ENCODE measurements at regions not wholly inside any gene's neighbourhood (a gene's known extent, or its start where the extent isn't known, plus 50 kb on each side); places are given as distances from the start of the nearest gene placed in this dataset.
"Not testable (repeated sequence)": the region's sequence is repeated elsewhere in the genome, so short reads cannot be mapped to it uniquely, and the experiment has no call there.

DNA sequence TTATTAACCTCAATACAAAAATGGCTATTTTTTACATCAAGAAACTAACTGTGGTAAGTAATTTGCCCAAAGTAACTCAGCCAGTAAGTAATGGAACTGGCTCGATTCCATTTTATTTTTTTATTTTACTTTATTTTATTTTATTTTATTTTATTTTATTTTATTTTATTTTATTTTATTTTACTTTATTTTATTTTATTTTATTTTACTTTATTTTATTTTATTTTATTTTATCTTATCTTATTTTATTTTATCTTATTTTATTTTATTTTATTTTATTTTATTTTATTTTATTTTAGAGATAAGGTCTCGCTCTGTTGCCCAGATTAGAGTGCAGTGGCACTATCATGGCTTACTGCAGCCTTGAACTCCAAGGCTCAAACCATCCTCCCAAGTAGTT, 516.3 kb upstream of the API5 start:
- POLR2A ChIA-PET, CTCF ChIA-PET: not testable (repeated sequence)

DNA sequence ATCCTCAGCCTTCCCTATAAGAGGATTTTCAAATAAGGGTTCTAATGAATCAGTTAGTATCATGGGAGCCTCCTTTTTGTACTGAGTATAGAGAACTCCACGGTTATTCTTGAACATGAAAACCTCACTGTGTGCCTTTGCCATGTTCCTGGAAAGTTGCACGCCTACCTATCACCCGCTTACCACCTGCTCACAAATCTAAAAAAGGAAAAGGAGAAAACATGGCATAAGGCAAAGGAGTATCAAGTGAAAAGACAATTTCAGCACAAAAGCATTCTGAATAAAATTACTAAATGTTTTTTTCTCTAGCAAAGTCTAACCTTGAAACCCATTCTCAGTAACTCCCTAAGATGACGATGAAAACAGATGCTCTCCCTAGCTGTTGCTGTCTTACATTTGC, 511.8 kb upstream of the API5 start:
- POLR2A ChIA-PET = no interaction called here
- CTCF ChIA-PET = no interaction called here

DNA sequence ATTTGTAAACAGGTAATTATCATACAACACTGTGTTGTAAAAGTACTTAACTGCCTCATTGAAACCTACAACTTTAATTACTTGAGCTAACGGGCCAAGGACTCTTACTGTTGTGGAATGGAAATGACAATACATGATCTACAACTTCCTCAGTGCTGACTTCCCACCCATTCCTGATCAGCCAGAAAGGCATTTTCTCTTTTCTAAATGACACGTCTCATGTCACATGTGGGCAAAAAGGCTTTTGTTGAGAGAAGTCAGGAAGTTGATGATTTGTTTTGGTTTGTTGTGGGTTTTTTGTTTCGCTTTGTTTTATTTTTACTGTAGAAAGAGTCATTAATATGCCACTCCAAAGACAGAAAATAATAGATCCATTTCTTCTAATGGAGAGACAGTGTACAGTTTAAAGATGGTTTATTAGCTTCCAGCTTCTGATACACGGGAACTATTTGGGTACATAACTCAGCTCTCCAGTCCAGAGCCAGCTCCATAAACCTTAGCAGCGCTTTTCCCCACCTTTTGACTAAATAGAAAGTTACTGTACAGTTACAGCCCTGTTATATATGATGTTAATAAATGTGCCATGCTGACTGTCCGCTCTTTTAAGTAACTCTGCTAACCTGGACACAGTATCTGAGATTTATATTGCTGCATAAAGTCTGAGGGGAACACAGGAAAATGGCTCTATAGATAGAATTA, 509.4 kb upstream of the API5 start:
- ChIA-PET CTCF (no interaction called here), POLR2A (no interaction called here)

DNA sequence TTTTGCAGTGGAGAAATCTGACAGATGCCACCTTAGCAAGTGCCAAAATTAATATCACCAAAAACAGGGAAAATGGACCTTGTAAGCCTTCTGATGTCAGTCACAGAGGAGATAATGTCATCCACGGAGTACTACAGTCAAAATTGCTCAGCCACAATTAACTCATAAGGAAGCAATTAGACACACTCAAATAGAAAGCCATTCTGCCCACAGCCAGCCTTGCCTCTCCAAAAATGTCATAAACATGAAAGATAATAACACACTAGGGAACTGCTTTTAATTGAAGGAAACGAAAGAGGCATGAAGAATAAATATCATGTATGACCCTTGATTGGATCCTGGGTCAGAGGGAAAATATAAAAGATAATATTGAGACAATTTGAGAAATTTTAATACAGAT, 505.6 kb upstream of the API5 start:
- ChIA-PET CTCF (no interaction called here), POLR2A (no interaction called here)

DNA sequence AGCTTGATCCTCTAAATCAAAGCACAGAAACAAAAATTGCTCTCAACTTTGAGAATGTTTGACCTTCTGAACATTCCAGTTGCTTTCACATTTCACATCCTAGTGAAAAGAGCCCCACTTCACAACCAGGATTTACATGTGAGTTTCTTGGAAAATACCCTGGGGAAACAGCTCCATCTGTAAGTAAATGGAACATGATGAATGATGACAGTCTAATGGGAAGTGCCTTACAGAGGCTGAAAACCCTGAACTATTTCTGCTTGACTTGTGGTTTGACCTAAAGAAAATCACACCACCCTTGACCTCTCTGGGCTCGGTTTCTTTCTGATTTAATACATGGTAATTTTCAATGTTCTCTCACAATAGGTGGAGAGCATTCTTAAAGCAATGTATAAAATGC, 499.4 kb upstream of the API5 start:
- ChIA-PET POLR2A (no interaction called here), CTCF (no interaction called here)

DNA sequence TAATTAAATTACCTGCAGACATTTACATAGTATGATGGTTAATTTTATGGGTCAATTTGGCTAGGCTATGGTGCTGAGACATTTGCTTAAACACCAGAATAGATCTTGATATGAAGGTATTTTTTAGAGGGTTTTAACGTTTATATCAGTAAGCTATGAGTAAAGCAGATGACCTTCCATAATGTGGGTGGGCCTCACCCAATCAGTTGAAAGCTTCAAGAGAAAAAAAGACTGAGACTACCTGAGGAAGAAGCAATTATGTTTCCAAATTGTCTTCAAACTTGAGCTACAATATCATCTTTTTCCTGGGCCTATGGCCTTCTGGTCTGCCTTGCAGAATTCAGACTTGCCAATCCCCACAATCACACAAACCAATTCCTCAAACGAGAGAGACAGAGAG, 498.8 kb upstream of the API5 start:
- POLR2A ChIA-PET = no interaction called here

DNA sequence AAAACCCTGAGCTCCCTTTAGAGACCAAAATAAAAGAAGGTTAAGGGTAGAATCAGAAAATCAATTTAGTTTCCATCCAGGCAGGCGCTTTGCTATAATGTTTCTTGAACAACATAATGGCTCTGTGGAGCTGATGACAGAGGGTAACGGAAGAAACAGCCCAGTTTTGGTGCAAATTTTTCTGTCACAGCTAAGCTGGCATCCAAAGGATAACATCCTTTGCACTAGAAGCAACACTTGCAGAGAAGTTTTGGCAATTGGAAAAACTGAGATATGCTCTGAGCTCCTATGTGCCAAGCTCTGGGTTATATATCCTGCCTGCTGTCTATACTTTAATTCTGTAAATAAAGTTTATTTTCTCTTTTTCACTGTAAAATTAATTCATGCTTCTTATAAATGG, 495.3 kb upstream of the API5 start:
- ChIA-PET POLR2A (no interaction called here), CTCF (no interaction called here)

More for the DNA sequence above, 498.8 kb upstream of the API5 start:
- CTCF ChIA-PET = no interaction called here

DNA sequence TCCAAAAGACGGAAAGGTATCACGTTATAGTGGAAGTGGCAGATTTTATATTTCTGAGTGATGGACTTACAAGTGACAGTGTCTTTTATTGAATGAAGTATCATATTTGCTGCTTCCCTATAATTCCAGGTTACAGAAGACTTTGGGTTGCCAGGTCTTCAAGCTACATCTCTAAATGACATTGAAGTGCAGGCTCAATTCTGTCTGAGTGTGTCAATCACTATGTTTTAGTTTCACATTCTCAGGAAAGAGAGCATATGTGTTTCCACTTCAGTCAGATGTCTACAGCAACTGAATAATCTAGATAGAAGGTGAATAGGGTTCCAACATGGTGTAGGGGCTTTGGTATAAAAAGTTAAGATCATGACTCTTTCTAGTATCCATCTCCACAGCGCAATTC, 492.7 kb upstream of the API5 start:
- CTCF ChIA-PET = no interaction called here

DNA sequence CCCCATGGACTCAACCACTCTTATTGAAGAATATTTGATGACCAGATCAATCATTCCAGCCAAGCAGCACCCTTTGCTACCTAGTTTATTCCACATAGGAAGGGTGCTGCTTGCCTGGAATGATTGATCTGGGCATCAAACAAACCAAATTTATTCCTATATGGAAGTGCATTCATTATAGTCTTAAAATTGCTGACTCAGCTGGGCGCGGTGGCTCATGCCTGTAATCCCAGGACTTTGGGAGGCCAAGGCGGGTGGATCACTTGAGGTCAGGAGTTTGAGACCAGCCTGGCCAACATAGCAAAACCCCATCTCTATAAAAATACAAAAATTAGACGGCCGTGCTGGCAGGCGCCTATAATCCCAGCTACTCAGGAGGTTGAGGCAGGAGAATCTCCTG, 489.6 kb upstream of the API5 start:
- CTCF ChIA-PET, POLR2A ChIA-PET: not testable (repeated sequence)

More for the DNA sequence above, 492.7 kb upstream of the API5 start:
- POLR2A ChIA-PET = interaction anchor here (1.1 kb wide), 1 partner anchor 929 kb away, joined by 4 read pairs; no protein-coding TSS in a partner anchor

DNA sequence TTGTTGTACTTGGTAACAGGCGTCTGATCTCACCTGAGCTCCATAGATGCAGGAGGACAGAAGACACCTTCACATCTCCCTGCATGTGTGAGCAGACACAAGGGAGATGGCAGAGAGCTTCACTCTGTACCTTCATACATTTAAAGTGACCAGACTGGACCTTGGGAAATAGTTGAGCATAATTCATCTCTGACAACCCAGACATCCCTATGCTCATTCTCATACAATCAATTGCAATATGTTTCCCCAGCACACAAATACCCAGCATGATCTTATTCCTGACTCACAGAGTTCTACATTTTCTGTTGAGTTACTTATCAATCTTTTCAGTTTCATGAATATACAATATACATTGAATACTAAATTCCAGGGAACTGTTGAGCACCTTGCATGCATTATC, 488.2 kb upstream of the API5 start:
- ChIA-PET POLR2A (no interaction called here), CTCF (no interaction called here)

DNA sequence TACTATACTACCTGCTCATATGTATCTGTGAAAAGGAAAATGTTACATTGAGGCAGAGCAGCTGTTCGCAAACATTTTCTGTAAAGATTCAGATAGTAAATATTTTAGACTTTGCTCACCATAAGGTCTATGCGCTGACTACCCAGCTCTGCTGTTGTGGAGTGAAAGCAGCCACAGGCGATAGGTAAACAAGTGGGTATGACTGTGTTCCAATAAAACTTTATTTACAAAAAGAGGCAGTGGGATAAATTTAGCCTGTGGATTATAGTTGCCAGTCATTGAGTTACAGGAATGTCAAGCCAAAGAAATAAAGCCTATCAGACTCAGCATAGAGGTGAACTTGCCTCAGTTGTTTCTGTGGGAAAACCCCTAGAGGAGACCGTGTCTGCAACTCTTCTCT, 487.7 kb upstream of the API5 start:
- ChIA-PET CTCF (no interaction called here), POLR2A (no interaction called here)

DNA sequence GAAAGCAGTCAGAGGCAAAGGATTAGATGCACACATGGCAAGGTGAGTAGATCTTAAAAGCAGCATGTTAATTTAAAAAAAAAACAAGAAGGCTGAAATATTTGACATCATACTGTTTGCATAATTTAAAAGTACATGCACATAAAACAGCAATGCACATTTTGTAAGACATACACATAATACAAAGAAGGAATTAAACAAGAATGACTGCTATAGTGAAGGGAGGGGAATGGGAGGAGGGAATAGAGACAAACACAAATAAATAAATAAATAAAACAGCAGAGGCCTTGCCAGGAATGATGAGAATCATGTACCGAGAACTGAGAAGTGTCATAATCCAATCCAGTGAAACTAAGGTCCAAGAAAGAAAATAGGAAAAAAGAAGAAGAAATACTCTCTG, 486.2 kb upstream of the API5 start:
- ChIA-PET POLR2A (no interaction called here), CTCF (no interaction called here)

DNA sequence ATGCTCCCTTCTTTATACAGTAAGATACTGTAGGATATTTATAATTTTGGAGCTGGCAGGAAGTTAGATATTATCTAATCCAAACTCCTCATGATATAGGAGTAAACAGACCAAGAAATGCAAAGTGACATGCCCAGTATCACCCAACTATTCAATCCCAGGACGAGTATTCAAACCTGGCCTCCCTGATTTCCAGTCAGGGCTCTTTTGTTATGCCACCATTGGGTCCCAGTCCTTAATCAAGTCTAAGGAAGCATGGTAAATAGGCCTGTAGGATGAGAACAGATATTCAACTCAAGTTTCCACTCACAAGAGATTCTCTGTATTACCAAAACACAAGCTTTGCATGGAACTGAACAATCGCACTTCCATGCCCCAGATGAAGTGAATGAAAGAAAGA, 484.0 kb upstream of the API5 start:
- ChIA-PET POLR2A (no interaction called here), CTCF (no interaction called here)

DNA sequence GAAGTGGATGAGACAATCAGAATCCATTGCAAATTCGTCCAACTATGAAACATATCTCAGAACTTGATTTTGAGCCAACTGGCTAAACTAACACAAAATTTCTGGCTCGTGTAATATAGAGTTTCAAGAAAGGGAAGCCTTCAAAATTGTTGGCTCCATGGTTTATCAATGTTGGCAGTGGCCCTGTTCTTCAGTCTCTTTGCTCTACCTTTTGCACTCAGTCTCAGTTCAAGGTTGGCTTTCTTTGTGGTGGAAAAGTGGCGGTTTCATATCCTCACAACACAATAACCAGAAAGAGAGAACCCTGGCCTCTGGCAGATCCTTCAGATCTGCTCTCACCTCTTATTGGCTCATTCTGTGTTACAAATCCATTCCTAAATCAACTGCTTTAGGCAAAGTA, 473.8 kb upstream of the API5 start:
- ChIA-PET CTCF (no interaction called here), POLR2A (no interaction called here)

DNA sequence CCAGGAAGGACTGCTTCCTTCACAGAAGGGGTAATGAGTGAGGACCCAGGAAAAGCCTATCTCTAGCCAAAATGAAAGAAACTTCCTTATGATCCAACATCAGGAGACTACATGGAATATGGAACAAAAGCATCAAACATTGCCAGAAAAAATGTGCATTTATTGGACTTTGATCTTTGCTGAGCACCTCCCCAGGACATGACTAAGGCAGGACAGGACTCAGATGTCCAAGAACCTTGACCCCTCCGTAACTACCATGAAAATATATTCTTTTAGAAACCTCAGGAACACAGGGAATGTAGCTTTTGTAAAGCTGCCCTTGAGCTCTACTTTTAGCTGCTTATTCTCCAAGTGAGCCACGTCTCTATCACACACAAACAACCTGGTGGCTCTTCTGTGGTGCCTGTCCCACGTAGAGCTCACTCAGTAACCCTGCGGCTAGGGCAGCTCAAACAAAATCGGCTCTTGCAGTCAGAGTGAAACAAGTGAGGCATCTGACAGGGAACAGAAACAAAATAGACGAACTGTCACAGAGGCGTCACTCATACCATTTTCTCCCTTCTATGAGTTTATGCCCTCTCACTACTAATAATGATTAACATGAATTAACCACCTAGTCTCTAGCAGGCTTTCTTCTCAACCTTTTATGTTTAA, 471.5 kb upstream of the API5 start:
- CTCF ChIA-PET = no interaction called here
- POLR2A ChIA-PET = no interaction called here

DNA sequence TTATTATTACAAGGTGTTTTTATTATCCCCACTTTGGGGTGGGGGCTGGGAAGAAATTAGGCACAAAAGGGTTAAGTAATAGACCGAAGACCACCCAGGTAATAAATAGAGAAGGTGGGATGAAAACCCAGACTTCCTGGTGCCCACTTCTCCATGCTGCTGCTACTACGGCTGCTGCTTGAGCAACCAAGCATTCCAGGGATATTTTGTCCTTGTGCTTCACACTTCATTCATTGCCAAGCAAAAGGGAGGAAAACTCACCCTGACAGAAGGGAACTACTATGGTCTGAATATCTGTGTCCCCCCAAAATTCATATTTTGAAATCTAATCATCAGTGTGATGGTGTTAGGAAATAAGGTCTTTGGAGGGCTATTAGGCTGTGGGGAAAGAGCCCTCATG, 470.9 kb upstream of the API5 start:
- ChIA-PET POLR2A (no interaction called here), CTCF (no interaction called here)

DNA sequence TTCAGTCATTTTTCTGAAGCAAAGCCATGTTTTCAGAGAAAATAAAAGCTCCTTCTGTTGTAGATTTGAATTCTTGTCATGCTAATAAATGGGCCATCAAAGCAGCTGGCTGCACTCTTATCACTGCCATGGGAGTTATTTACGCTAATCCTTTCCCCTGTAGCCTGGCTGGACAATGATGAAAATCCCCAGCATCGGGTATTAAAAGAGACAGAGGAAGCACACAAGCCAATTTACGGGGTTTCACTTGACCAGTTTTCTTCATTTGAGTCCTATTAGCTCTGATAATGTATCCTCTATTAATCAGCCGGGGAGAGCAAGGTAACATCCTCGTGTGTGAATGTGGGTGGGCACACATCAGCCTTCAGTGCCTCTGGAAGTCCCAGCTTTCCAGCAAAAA, 470.2 kb upstream of the API5 start:
- POLR2A ChIA-PET = no interaction called here
- CTCF ChIA-PET = no interaction called here

DNA sequence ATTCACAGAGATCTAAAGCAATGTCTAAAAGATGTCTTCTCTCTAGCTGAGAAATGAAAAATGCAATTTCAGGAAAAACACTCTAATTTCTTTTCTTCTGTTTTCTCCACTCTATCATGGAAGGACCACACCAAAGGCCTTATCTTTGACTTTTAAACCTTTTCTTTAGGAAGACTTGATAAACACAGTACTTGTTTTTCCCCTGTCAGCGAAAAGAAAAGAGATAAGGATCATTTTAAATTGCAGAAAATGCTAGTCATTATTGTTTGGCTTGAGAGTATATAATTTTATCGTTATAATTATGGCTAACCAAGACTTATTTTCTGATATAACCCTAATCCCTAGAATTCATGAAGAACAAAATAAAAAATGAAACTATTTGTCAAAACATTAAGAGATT, 462.4 kb upstream of the API5 start:
- ChIA-PET CTCF (no interaction called here), POLR2A (no interaction called here)

DNA sequence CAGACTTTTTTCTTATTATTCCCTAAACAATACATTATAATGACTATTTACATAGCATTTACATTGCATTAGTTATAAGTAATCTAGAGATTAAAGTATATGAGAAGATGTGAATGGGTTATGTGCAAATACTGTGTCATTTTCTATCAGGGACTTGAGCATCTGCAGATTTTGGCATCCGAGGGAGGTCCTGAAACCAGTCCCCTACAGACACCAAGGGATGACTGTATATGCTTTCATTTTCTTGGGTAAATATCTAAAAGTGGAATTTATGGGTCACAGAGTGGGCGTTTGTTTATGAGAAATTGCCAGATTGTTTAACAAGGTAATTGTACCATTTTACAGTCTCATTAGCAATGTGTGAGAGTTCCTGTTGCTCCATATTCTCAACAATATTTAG, 454.5 kb upstream of the API5 start:
- POLR2A ChIA-PET = no interaction called here
- CTCF ChIA-PET = no interaction called here

DNA sequence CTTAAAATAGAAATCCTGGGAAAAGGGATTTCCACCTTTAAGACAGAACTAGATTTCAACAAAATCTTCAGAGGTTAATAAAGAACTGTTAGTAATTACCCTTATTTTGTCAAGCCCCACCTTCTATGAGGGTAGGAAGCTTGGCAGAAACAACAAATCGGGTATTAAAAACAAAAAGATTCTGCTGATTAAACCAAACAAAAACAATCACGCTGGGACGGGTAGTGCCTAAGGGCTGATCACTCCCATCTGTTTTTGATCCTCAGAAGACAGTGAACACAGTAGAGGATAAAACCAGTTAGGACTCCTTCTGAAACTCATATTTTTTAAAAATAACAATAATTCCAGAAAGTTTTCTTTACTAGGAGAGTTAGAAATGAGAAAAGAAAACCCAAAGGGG, 441.3 kb upstream of the API5 start:
- CTCF ChIA-PET = no interaction called here

DNA sequence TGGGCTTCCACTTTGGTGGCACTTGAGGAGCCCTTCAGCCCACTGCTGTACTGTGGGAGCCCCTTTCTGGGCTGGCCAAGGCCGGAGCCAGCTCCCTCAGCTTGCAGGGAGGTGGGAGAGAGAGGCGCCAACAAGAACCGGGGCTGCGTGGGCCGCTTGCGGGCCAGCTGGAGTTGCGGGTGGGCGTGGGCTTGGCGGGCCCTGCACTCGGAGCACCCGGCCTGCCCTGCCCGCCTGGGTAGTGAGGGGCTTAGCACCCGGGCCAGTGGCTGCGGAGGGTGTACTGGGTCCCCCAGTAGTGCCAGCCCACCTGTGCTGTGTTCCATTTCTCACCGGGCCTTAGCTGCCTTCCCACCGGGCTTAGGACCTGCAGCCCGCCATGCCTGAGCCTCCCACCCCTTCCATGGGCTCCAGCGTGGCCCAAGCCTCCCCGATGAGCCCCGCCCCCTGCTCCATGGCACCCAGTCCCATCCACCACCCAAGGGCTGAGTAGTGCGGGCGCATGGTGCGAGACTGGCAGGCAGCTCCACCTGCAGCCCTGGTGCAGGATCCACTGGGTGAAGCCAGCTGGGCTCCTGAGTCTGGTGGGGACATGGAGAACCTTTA, 437.9 kb upstream of the API5 start:
- POLR2A ChIA-PET = not testable (repeated sequence)

More for the DNA sequence above, 441.3 kb upstream of the API5 start:
- POLR2A ChIA-PET = no interaction called here

DNA sequence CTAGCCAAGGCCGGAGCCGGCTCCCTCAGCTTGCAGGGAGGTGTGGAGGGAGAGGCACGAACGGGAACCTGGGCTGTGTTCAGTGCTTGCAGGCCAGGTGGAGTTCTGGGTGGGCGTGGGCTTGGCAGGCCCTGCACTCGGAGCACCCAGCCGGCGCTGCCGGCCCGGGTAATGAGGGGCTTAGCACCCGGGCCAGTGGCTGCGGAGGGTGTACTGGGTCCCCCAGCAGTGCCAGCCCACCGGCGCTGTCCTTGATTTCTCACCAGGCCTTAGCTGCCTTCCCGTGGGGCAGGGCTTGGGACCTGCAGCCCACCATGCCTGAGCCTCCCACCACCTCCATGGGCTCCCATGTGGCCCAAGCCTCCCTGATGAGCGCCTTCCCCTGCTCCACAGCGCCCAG, 430.5 kb upstream of the API5 start:
- POLR2A ChIA-PET, CTCF ChIA-PET: not testable (repeated sequence)

More for the DNA sequence above, 437.9 kb upstream of the API5 start:
- CTCF ChIA-PET = not testable (repeated sequence)
